ENCODE measurements at regions not wholly inside any gene's neighbourhood (a gene's known extent, or its start where the extent isn't known, plus 50 kb on each side); places are given as distances from the start of the nearest gene placed in this dataset.

GRCh38 chr17:65441053-65441605, 120.3 kb downstream of the AXIN2 start:
- Histone ChIP-seq H3K27me3 (ENCODE audit: control insufficient read depth, insufficient read depth, low read length) (peaks cover 18% of the 10 kb centered on the region), H2AK9ac (replicated peaks; ENCODE audit: low read depth, low read length, poor library complexity) (no peak overlapping the region), H3K23ac (ENCODE audit: low read depth, low read length) (no peak overlapping the region), H3K27ac (ENCODE audit: insufficient read depth, low read length) (no peak overlapping the region), H3K14ac (replicated peaks; ENCODE audit: low read depth, low read length) (no peak overlapping the region), H3K4me1 (ENCODE audit: control insufficient read depth, insufficient read depth, low read length) (no peaks in the 10 kb centered on the region), H3K18ac (ENCODE audit: low read depth, low read length) (no peak overlapping the region), H2BK5ac (ENCODE audit: low read depth, low read length, poor library complexity, severe bottlenecking) (no peak overlapping the region), H2BK15ac (ENCODE audit: low read depth, low read length) (no peak overlapping the region), H3K4ac (ENCODE audit: low read depth, low read length) (no peak overlapping the region), H2BK120ac (ENCODE audit: low read depth, low read length) (no peak overlapping the region), H4K20me1 (ENCODE audit: insufficient read depth, low read length) (no peaks in the 10 kb centered on the region), H4K8ac (ENCODE audit: low read depth in 2 of 2, low read length in 2 of 2) (no peak overlapping the region), H3K9ac (ENCODE audit: low read depth, low read length) (no peak overlapping the region), H3K9me3 (ENCODE audit: control insufficient read depth, insufficient read depth, low read length) (no peaks in the 10 kb centered on the region), H3K79me1 (ENCODE audit: low read depth in 1 of 2, low read length in 2 of 2) (no peaks in the 10 kb centered on the region), H3K56ac (ENCODE audit: extremely low read depth, insufficient read depth, low read length) (no peak overlapping the region), H2AK5ac (ENCODE audit: low read depth, low read length) (no peak overlapping the region), H2AFZ (replicated peaks; ENCODE audit: low read length, poor library complexity) (no peak overlapping the region), H3K9me1 (ENCODE audit: insufficient read depth, low read length) (no peaks in the 10 kb centered on the region), H3K4me2 (ENCODE audit: low read depth, low read length) (no peak overlapping the region), H2BK20ac (ENCODE audit: low read depth, low read length) (no peak overlapping the region), H3K36me3 (ENCODE audit: control insufficient read depth, insufficient read depth, low read length) (no peaks in the 10 kb centered on the region), H4K5ac (ENCODE audit: low read depth, low read length) (no peak overlapping the region), H4K91ac (ENCODE audit: insufficient read depth, low read depth, low read length) (no peak overlapping the region), H3K4me3 (ENCODE audit: insufficient read depth, low read depth, low read length) (no peak overlapping the region)
- ChIA-PET POLR2A (ENCODE audit: unreplicated experiment) (no interaction called here), CTCF (no interaction called here)
- DNase-seq (no peak), ATAC-seq (ENCODE audit: low read depth) (no peak)
- no CpG with 5 or more reads among the region's 2 CpGs for WGBS, 2 experiments (ENCODE audit: extremely low coverage in 2 of 2, insufficient read length in 1 of 2)
- dilution Hi-C loops (cut with HindIII; ENCODE audit: low sequenced_read_pairs, unreplicated experiment), result no loop called here
- TF ChIP-seq CEBPB (IDR thresholded peaks at IDR 0.05; ENCODE audit: low read depth, low read length) (no peak), BHLHE40 (IDR thresholded peaks at IDR 0.05; ENCODE audit: low read depth, low read length) (no peak), FOS (IDR thresholded peaks at IDR 0.05; ENCODE audit: low read depth, low read length) (no peak), MAFK (IDR thresholded peaks at IDR 0.05; ENCODE audit: low read depth, low read length) (no peak), RCOR1 (IDR thresholded peaks at IDR 0.05; ENCODE audit: insufficient replicate concordance, low read length) (no peak), MXI1 (IDR thresholded peaks at IDR 0.05; ENCODE audit: borderline replicate concordance, low read depth, low read length) (no peak), CHD1 (IDR thresholded peaks at IDR 0.05; ENCODE audit: low read depth, low read length) (no peak), CTCF (conservative IDR thresholded peaks at IDR 0.05; ENCODE audit: low read depth, low read length) (no peak), POLR2A (IDR thresholded peaks at IDR 0.05; ENCODE audit: low read depth, low read length) (no peak), SMC3 (IDR thresholded peaks at IDR 0.05; ENCODE audit: low read depth, low read length) (no peak), RAD21 (IDR thresholded peaks at IDR 0.05; ENCODE audit: low read length) (no peak), RFX5 (IDR thresholded peaks at IDR 0.05; ENCODE audit: low read depth, low read length) (no peak), NFE2L2 (IDR thresholded peaks at IDR 0.05; ENCODE audit: low read depth, low read length) (no peak), ELK1 (IDR thresholded peaks at IDR 0.05; ENCODE audit: borderline replicate concordance, low read depth, low read length) (no peak), MAZ (IDR thresholded peaks at IDR 0.05; ENCODE audit: borderline replicate concordance, low read depth, low read length) (no peak), USF2 (IDR thresholded peaks at IDR 0.05; ENCODE audit: low read depth, low read length) (no peak)
- no TSS peak for BruUV-seq (replicated peaks)
- intact Hi-C loops (cut with micrococcal nuclease), result no loop called here
- in situ Hi-C loops (cut with MboI; ENCODE audit: low sequenced_read_pairs), result no loop called here

Measured in IMR-90 (cell line).